CD4-positive, alpha-beta T cell treated with Interleukin-6 for 4 hours (primary cell): ENCODE measurements at regions not wholly inside any gene's neighbourhood (a gene's known extent, or its start where the extent isn't known, plus 50 kb on each side); places are given as distances from the start of the nearest gene placed in this dataset.
"Not testable (repeated sequence)": the region's sequence is repeated elsewhere in the genome, so short reads cannot be mapped to it uniquely, and the experiment has no call there.

Experiments used
- DNase-seq: peaks from one replicate; pipeline ENCODE4 v3.0.0-alpha.2; 2020; ENCODE audit warnings: mixed read lengths

- no peak for DNase-seq
Observed at GRCh38 chr3:110909839-110910238, 161.8 kb upstream of the NECTIN3 start.

- no peak for DNase-seq
Observed at GRCh38 chr3:110910346-110910955, 161.2 kb upstream of the NECTIN3 start.

GRCh38 chr3:110918963-110919362 lies 152.7 kb upstream of the NECTIN3 start:
- no peak for DNase-seq

- DNase-seq: no peak
Observed at GRCh38 chr3:110925798-110926197, 145.8 kb upstream of the NECTIN3 start.

- DNase-seq: no peak
Observed at GRCh38 chr3:110928016-110928662, 143.5 kb upstream of the NECTIN3 start.

GRCh38 chr3:110929816-110930215 lies 141.8 kb upstream of the NECTIN3 start:
- no peak for DNase-seq

GRCh38 chr3:110932567-110932966 lies 139.0 kb upstream of the NECTIN3 start:
- no peak for DNase-seq

- no peak for DNase-seq
Observed at GRCh38 chr3:110933821-110934426, 137.7 kb upstream of the NECTIN3 start.

- DNase-seq: no peak
Observed at GRCh38 chr3:110938629-110939028, 133.0 kb upstream of the NECTIN3 start.

GRCh38 chr3:110940055-110940454 lies 131.6 kb upstream of the NECTIN3 start:
- DNase-seq: no peak

- DNase-seq: no peak
Observed at GRCh38 chr3:110944782-110945181, 126.8 kb upstream of the NECTIN3 start.

- DNase-seq: no peak
Observed at GRCh38 chr3:110946810-110947209, 124.8 kb upstream of the NECTIN3 start.

- not testable (repeated sequence) for DNase-seq
Observed at GRCh38 chr3:110949194-110949593, 122.4 kb upstream of the NECTIN3 start.

- DNase-seq: no peak
Observed at GRCh38 chr3:110955301-110955880, 116.2 kb upstream of the NECTIN3 start.

- DNase-seq: no peak
Observed at GRCh38 chr3:110956081-110956480, 115.5 kb upstream of the NECTIN3 start.

GRCh38 chr3:110957247-110958025 lies 114.2 kb upstream of the NECTIN3 start:
- no peak for DNase-seq

GRCh38 chr3:110958313-110959147 lies 113.1 kb upstream of the NECTIN3 start:
- no peak for DNase-seq

GRCh38 chr3:110965976-110966375 lies 105.6 kb upstream of the NECTIN3 start:
- DNase-seq: no peak

- DNase-seq: no peak
Observed at GRCh38 chr3:110966966-110967663, 104.5 kb upstream of the NECTIN3 start.

GRCh38 chr3:110968076-110968475 lies 103.5 kb upstream of the NECTIN3 start:
- DNase-seq: no peak
